ENCODE measurements at regions not wholly inside any gene's neighbourhood (a gene's known extent, or its start where the extent isn't known, plus 50 kb on each side); places are given as distances from the start of the nearest gene placed in this dataset.

DNA sequence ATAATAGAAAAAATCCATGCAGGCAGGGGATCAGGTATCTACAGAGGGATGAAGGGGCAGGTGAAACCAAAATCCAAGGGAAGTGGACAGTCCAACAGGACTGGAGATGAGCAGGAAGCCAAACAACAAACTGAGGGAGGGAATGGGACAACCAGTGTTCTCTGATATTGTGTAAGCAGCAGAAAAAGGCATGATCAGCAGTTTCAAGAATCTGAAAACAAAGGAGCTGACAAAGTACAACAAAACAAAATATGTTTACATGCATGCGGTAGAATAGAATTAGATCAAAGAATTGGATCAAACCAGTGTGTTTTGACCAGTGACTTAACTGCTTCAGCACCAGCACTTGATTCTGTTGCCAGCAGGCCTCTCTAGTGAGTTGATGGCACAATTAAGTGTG lies 729.7 kb downstream of the RFPL4B start:
- Histone ChIP-seq H2AFZ (ENCODE audit: low read length) (no peak overlapping the region), H3K27me3 (ENCODE audit: low read length) (peaks cover 3% of the 10 kb centered on the region; the same call in 1 of the 2 replicates), H3K79me2 (ENCODE audit: low read length) (no peaks in the 10 kb centered on the region), H3K9me2 (replicated peaks; ENCODE audit: insufficient read depth, low read length) (no peaks in the 10 kb centered on the region), H3K4me1 (ENCODE audit: low read length) (no peaks in the 10 kb centered on the region), H4K20me1 (ENCODE audit: insufficient read depth, low read depth, low read length) (no peaks in the 10 kb centered on the region), H3K4me2 (ENCODE audit: low read depth, low read length, poor library complexity, severe bottlenecking) (no peak overlapping the region), H3K9ac (ENCODE audit: low read length) (no peak overlapping the region), H3K36me3 (ENCODE audit: insufficient read depth, low read length) (no peaks in the 10 kb centered on the region), H3K27ac (ENCODE audit: low read length) (no peak overlapping the region), H3K4me3 (ENCODE audit: low read length) (no peak overlapping the region), H3K9me3 (ENCODE audit: low read length) (no peaks in the 10 kb centered on the region)
- DNase-seq, result no peak

DNA sequence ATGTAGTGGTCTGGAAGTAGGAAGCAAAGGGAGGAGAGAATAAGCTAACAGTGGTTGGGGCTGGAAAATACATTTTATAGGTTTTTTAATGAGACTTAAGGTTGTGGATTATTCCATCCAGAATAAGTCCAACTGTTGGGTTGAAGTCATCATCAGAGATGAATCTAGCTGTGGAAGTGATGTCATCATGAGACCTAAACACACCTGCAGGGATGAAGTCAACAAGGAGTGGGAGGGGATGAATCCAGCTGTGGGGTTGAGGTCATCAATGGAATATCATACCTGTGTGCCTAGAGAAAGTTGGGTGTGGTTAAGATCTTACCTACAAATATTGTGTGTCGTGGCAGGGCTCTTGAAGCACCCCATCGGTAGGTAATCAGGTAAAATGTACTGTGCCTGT lies 730.7 kb downstream of the RFPL4B start:
- Histone ChIP-seq H3K9me3 (ENCODE audit: low read length) (no peaks in the 10 kb centered on the region), H2AFZ (ENCODE audit: low read length) (no peak overlapping the region), H3K4me1 (ENCODE audit: low read length) (no peaks in the 10 kb centered on the region), H3K9me2 (replicated peaks; ENCODE audit: insufficient read depth, low read length) (no peaks in the 10 kb centered on the region), H3K27me3 (ENCODE audit: low read length) (peaks cover 3% of the 10 kb centered on the region; the same call in 1 of the 2 replicates), H3K4me2 (ENCODE audit: low read depth, low read length, poor library complexity, severe bottlenecking) (no peak overlapping the region), H3K36me3 (ENCODE audit: insufficient read depth, low read length) (no peaks in the 10 kb centered on the region), H3K9ac (ENCODE audit: low read length) (no peak overlapping the region), H3K27ac (ENCODE audit: low read length) (no peak overlapping the region), H4K20me1 (ENCODE audit: insufficient read depth, low read depth, low read length) (no peaks in the 10 kb centered on the region), H3K79me2 (ENCODE audit: low read length) (no peaks in the 10 kb centered on the region), H3K4me3 (ENCODE audit: low read length) (no peak overlapping the region)
- no peak for DNase-seq

DNA sequence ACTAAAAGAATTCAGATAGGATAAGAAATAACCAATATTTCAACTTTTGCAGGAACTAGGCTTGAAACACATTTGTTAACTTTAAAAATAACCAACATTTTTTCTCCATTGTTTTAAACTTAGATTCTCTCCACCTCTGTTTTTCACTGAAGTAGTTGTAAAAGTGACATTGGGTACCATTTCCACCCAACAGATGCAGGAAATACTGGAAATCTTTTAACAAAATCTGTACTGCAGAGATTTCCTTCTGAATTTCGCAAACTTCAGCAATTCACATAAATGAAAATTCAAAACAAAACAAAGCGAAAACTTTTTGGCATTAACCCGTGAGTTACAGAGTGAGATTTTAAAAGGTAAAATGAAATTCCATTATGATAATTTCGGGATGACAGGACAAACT lies 731.7 kb downstream of the RFPL4B start:
- no peaks in the 10 kb centered on the region for H3K9me3 ChIP-seq (ENCODE audit: low read length)
- no peaks in the 10 kb centered on the region for H3K36me3 ChIP-seq (ENCODE audit: insufficient read depth, low read length)
- H3K27ac ChIP-seq (ENCODE audit: low read length), result no peak overlapping the region
- no peaks in the 10 kb centered on the region for H3K4me1 ChIP-seq (ENCODE audit: low read length)
- no peak for DNase-seq
- H4K20me1 ChIP-seq (ENCODE audit: insufficient read depth, low read depth, low read length), result no peaks in the 10 kb centered on the region
- no peak overlapping the region for H2AFZ ChIP-seq (ENCODE audit: low read length)
- H3K4me3 ChIP-seq (ENCODE audit: low read length), result no peak overlapping the region
- H3K79me2 ChIP-seq (ENCODE audit: low read length), result no peaks in the 10 kb centered on the region
- no peaks in the 10 kb centered on the region for H3K9me2 ChIP-seq (replicated peaks; ENCODE audit: insufficient read depth, low read length)
- peaks cover 3% of the 10 kb centered on the region; the same call in 1 of the 2 replicates for H3K27me3 ChIP-seq (ENCODE audit: low read length)
- H3K4me2 ChIP-seq (ENCODE audit: low read depth, low read length, poor library complexity, severe bottlenecking), result no peak overlapping the region
- H3K9ac ChIP-seq (ENCODE audit: low read length), result no peak overlapping the region

DNA sequence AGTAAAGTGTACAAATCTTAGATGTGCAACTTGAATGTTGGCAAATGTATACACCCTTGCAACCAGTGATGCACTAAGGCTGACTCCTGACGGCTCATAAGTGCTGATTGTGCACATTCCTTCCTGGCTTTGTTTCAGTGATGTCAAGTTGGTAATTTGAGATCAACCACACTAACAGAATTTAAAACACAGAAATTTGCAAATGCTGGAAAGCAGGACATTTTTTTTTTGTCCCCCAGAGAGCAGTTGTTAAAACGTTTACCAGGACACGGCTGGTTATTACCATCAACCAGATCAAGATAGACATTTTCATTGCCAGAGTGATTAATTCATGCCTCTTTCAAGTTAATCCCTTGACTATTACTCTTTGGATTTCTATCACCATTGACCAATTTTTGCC lies 735.6 kb downstream of the RFPL4B start:
- no peak for DNase-seq
- H3K27me3 ChIP-seq (ENCODE audit: low read length), result peaks cover 3% of the 10 kb centered on the region; the same call in 1 of the 2 replicates

DNA sequence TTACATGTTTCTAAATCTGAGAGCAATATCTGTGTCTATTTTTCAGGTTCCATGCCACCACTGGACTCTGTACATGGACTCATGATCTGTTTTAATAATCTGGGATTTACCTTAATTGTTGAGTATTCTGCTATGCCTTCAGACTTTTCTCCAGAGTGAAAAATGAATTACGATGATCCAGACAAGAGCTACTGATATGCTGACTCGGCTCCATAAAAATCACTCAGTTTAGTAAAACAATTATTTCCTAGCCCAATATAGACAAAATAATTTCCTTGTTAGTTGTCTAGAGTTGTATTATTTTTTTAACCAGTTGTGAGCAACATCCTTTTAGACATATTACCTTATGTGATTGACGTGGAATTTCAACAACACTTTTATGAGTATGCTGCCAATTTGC lies 736.8 kb downstream of the RFPL4B start:
- Histone ChIP-seq H3K36me3 (ENCODE audit: insufficient read depth, low read length) (no peaks in the 10 kb centered on the region), H3K9ac (ENCODE audit: low read length) (no peak overlapping the region), H4K20me1 (ENCODE audit: insufficient read depth, low read depth, low read length) (no peaks in the 10 kb centered on the region), H3K9me2 (replicated peaks; ENCODE audit: insufficient read depth, low read length) (no peaks in the 10 kb centered on the region), H3K27me3 (ENCODE audit: low read length) (peaks cover under 1% of the 10 kb centered on the region; the same call in 1 of the 2 replicates), H3K79me2 (ENCODE audit: low read length) (no peaks in the 10 kb centered on the region), H2AFZ (ENCODE audit: low read length) (no peak overlapping the region), H3K27ac (ENCODE audit: low read length) (no peak overlapping the region), H3K4me2 (ENCODE audit: low read depth, low read length, poor library complexity, severe bottlenecking) (no peak overlapping the region), H3K4me1 (ENCODE audit: low read length) (no peaks in the 10 kb centered on the region), H3K9me3 (ENCODE audit: low read length) (no peaks in the 10 kb centered on the region), H3K4me3 (ENCODE audit: low read length) (no peak overlapping the region)
- DNase-seq, result no peak

More for the DNA sequence above, 735.6 kb downstream of the RFPL4B start:
- Histone ChIP-seq H4K20me1 (ENCODE audit: insufficient read depth, low read depth, low read length) (no peaks in the 10 kb centered on the region), H3K9me3 (ENCODE audit: low read length) (no peaks in the 10 kb centered on the region), H3K4me2 (ENCODE audit: low read depth, low read length, poor library complexity, severe bottlenecking) (no peak overlapping the region), H3K27ac (ENCODE audit: low read length) (no peak overlapping the region), H3K4me1 (ENCODE audit: low read length) (no peaks in the 10 kb centered on the region), H3K4me3 (ENCODE audit: low read length) (no peak overlapping the region), H3K9me2 (replicated peaks; ENCODE audit: insufficient read depth, low read length) (no peaks in the 10 kb centered on the region), H3K9ac (ENCODE audit: low read length) (no peak overlapping the region), H2AFZ (ENCODE audit: low read length) (no peak overlapping the region), H3K79me2 (ENCODE audit: low read length) (no peaks in the 10 kb centered on the region), H3K36me3 (ENCODE audit: insufficient read depth, low read length) (no peaks in the 10 kb centered on the region)

DNA sequence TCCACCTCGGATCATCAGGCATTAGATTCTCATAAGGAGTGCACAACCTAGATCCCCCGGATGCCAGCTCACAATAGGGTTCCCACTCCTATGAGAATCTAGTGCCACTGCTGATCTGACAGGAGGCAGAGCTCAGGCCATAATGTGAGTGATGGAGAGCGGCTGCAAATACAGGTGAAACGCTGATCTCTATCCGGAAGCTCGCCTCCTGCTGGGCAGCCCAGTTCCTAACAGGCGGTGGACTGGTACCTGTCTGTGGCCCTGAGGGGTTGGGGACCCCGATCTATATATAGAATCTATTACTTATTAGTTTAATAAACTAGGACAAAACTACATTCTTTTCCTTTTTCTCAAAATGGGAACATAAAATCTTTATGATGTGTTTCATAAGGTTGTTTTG lies 741.9 kb downstream of the RFPL4B start:
- Histone ChIP-seq H3K27ac (ENCODE audit: low read length) (no peak overlapping the region), H3K79me2 (ENCODE audit: low read length) (no peaks in the 10 kb centered on the region), H3K4me1 (ENCODE audit: low read length) (no peaks in the 10 kb centered on the region), H2AFZ (ENCODE audit: low read length) (no peak overlapping the region), H3K4me3 (ENCODE audit: low read length) (no peak overlapping the region), H3K36me3 (ENCODE audit: insufficient read depth, low read length) (no peaks in the 10 kb centered on the region), H4K20me1 (ENCODE audit: insufficient read depth, low read depth, low read length) (no peaks in the 10 kb centered on the region), H3K4me2 (ENCODE audit: low read depth, low read length, poor library complexity, severe bottlenecking) (no peak overlapping the region), H3K9ac (ENCODE audit: low read length) (no peak overlapping the region), H3K27me3 (ENCODE audit: low read length) (no peaks in the 10 kb centered on the region), H3K9me2 (replicated peaks; ENCODE audit: insufficient read depth, low read length) (no peaks in the 10 kb centered on the region), H3K9me3 (ENCODE audit: low read length) (no peaks in the 10 kb centered on the region)
- DNase-seq, result peak; percentile 44

DNA sequence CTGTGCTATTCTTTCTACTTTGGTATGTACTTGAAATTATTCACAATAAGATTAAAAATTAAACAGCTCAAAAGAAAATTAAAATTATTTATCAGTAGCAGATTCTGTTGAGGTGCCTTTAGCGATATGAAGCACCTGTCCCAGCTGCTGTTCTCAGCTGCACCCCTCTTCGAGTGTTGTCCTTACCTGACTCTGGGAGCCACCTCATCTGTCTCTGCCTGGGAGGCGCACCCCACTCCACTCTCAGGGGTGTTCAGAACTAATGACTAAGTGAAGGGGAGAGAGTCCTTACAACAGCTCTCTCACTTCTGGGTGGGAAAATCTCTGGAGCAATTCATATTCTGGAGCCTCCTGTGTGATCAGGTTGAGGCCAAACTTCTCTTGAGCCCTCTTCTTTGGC lies 745.7 kb downstream of the RFPL4B start:
- DNase-seq, result no peak

DNA sequence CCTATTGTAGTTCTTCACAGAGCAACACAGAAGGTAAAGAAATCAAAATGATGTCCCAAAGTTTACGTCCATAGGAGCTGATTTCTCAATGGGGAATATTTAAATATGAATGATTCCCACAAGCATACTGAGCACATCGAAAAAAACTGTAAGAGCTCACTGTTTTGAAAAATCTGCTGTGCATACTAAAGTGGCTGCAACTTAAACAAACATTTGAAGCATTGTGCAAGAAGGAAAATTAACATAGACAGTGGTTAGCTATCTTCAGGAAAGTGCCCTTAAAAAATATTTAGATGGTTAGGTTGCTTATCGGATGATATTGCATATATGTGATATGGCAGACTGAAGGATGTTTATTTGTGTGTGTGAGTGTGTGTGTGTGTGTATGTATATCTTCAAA lies 747.6 kb downstream of the RFPL4B start:
- DNase-seq, result no peak

More for the DNA sequence above, 745.7 kb downstream of the RFPL4B start:
- Histone ChIP-seq H3K27ac (ENCODE audit: low read length) (no peak overlapping the region), H3K4me2 (ENCODE audit: low read depth, low read length, poor library complexity, severe bottlenecking) (no peak overlapping the region), H3K4me3 (ENCODE audit: low read length) (no peak overlapping the region), H3K9ac (ENCODE audit: low read length) (no peak overlapping the region), H3K9me2 (replicated peaks; ENCODE audit: insufficient read depth, low read length) (no peaks in the 10 kb centered on the region), H3K4me1 (ENCODE audit: low read length) (no peaks in the 10 kb centered on the region), H3K9me3 (ENCODE audit: low read length) (no peaks in the 10 kb centered on the region), H2AFZ (ENCODE audit: low read length) (no peak overlapping the region), H3K79me2 (ENCODE audit: low read length) (no peaks in the 10 kb centered on the region), H3K36me3 (ENCODE audit: insufficient read depth, low read length) (no peaks in the 10 kb centered on the region), H3K27me3 (ENCODE audit: low read length) (no peaks in the 10 kb centered on the region), H4K20me1 (ENCODE audit: insufficient read depth, low read depth, low read length) (no peaks in the 10 kb centered on the region)

DNA sequence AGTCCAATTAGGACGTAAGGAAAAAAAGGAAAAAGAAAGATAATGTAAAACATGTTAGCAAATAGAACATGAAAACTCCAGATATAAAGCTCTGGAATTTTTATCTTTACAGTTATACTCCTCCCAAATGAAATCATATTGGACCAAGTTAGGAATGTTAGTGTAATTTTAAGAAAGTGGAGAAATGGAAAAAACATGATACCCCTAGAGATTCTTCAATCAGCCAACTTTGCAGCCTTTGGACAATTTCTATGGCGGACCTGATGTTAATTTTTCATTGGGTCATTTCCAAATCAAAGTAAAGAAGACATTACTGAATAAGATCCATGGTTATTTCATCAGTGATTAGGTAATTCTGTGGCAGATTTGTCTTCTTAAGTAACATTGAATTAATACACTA lies 748.7 kb downstream of the RFPL4B start:
- H4K20me1 ChIP-seq (ENCODE audit: insufficient read depth, low read depth, low read length), result no peaks in the 10 kb centered on the region
- H2AFZ ChIP-seq (ENCODE audit: low read length), result no peak overlapping the region
- H3K9me3 ChIP-seq (ENCODE audit: low read length), result no peaks in the 10 kb centered on the region
- no peak overlapping the region for H3K9ac ChIP-seq (ENCODE audit: low read length)
- H3K79me2 ChIP-seq (ENCODE audit: low read length), result no peaks in the 10 kb centered on the region
- H3K27me3 ChIP-seq (ENCODE audit: low read length), result no peaks in the 10 kb centered on the region
- no peak overlapping the region for H3K4me3 ChIP-seq (ENCODE audit: low read length)
- no peak for DNase-seq
- H3K9me2 ChIP-seq (replicated peaks; ENCODE audit: insufficient read depth, low read length), result no peaks in the 10 kb centered on the region
- H3K4me1 ChIP-seq (ENCODE audit: low read length), result no peaks in the 10 kb centered on the region
- no peak overlapping the region for H3K27ac ChIP-seq (ENCODE audit: low read length)
- no peaks in the 10 kb centered on the region for H3K36me3 ChIP-seq (ENCODE audit: insufficient read depth, low read length)
- H3K4me2 ChIP-seq (ENCODE audit: low read depth, low read length, poor library complexity, severe bottlenecking), result no peak overlapping the region

More for the DNA sequence above, 747.6 kb downstream of the RFPL4B start:
- Histone ChIP-seq H3K36me3 (ENCODE audit: insufficient read depth, low read length) (no peaks in the 10 kb centered on the region), H4K20me1 (ENCODE audit: insufficient read depth, low read depth, low read length) (no peaks in the 10 kb centered on the region), H3K4me2 (ENCODE audit: low read depth, low read length, poor library complexity, severe bottlenecking) (no peak overlapping the region), H3K9me2 (replicated peaks; ENCODE audit: insufficient read depth, low read length) (no peaks in the 10 kb centered on the region), H3K4me1 (ENCODE audit: low read length) (no peaks in the 10 kb centered on the region), H3K79me2 (ENCODE audit: low read length) (no peaks in the 10 kb centered on the region), H3K27me3 (ENCODE audit: low read length) (no peaks in the 10 kb centered on the region), H3K4me3 (ENCODE audit: low read length) (no peak overlapping the region), H2AFZ (ENCODE audit: low read length) (no peak overlapping the region), H3K9me3 (ENCODE audit: low read length) (no peaks in the 10 kb centered on the region), H3K9ac (ENCODE audit: low read length) (no peak overlapping the region), H3K27ac (ENCODE audit: low read length) (no peak overlapping the region)

Measured in Karpas-422 (cell line).